NCI-H1092 (cell line): ENCODE measurements at regions not wholly inside any gene's neighbourhood (a gene's known extent, or its start where the extent isn't known, plus 50 kb on each side); places are given as distances from the start of the nearest gene placed in this dataset.
"Not testable (repeated sequence)": the region's sequence is repeated elsewhere in the genome, so short reads cannot be mapped to it uniquely, and the experiment has no call there.

Experiments
- DNase-seq: peaks from one replicate; lab custom pipeline; 2025; lab: John Stamatoyannopoulos, UW

- DNase-seq: not testable (repeated sequence)
These were observed 550.3 kb upstream of the ADAMTS5 start for GRCh38 chr21:27517177-27517576.

GRCh38 chr21:27515676-27516075 lies 548.8 kb upstream of the ADAMTS5 start:
- no peak for DNase-seq

DNA sequence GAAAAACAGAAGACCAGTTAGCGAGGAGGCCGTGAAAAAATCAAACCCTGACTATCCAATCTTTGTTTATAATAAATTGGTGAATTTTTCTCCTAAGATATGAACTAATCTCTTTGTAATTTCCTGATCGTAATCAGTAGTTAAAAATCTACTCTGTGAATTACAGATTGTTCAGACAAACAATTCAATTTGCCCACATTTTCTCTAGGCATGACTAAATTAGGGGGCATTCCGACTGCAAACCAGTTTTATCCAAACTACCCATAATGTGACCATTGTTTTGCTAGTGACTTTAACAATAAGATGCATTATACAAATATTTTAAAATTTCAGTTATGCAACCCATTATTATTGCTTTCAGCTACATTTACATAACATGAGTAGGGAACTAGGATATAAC lies 546.9 kb upstream of the ADAMTS5 start:
- DNase-seq: no peak

DNA sequence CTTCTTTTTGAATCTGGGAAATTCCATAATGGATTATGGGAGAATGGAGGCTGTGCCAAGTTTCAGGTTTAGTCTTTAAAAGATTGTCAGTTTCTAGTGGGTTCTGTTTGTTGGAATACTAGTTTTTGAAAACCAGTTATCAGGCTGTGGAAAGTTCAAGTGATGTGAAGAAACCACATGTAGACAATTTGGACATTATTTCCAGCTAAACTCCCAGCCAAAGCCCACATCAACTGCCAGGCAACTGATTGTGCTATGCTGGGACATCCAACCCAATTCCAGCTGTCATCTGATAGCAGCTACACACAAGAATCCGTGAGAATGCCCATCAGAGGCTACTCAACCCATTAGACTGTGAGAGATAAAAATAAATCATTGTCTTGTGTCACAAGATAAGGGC lies 546.1 kb upstream of the ADAMTS5 start:
- no peak for DNase-seq

DNA sequence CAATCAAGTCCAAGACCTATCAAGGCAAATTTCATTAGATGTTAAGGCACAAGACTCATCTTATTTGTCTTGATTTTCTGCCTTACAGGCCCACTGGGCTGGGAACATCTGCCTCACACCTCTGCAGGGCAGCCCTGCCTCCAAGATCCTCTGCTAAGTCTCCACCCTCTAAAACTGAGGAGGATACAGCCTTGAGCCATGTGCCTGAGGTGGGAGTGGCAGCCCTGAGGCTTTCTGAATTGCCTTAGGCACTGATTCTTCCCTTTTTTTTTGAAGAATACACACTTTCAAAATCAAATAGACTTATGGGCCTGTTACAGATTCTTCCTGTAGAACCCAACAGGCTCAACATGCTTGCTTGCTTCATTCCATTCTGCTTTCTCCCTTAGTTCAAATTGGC lies 544.3 kb upstream of the ADAMTS5 start:
- DNase-seq: no peak

DNA sequence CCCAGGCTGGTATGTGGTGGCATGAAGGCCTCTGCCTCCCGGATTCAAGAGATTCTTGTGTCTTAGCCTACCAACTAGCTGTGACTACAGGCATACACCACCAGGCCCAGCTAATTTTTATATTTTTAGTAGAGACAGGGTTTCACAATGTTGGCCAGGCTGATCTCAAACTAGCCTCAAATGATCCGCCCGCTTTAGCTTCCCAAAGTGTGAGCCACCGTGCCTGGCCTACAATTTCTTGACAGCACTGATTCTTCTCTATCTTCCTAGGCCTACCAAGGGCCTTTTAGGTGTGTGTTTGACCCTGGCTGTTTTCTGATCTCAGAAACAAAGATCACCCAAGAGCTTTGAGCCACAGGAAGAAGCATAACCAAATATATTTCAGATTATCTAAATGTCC lies 540.8 kb upstream of the ADAMTS5 start:
- DNase-seq: no peak

GRCh38 chr21:27505516-27505915 lies 538.6 kb upstream of the ADAMTS5 start:
- DNase-seq: no peak

- no peak for DNase-seq
These were observed 535.9 kb upstream of the ADAMTS5 start for GRCh38 chr21:27502801-27503200.

- DNase-seq: no peak
These were observed 531.1 kb upstream of the ADAMTS5 start for GRCh38 chr21:27498025-27498424.

GRCh38 chr21:27495836-27496235 lies 528.9 kb upstream of the ADAMTS5 start:
- DNase-seq: no peak

GRCh38 chr21:27493542-27493941 lies 526.7 kb upstream of the ADAMTS5 start:
- no peak for DNase-seq

- no peak for DNase-seq
These were observed 520.8 kb upstream of the ADAMTS5 start for GRCh38 chr21:27487676-27488075.

GRCh38 chr21:27480841-27481261 lies 514.0 kb upstream of the ADAMTS5 start:
- no peak for DNase-seq

DNA sequence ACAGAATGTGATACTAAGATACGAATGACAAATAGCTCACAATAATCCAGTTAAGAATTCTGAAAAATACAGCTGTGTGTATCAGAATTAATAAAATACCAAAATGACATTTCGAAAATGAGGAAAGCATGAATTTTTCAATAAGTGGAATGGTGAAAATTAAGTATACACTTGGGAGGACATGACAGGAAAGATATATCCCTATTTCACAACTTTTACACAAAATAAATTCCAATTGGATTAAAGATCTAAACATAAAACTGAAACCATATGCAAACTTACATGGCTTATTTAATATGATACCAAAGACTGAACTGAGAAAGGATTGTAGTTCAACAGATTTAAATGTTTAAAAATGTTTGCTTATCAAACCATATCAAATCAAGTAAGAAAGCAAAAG lies 510.4 kb upstream of the ADAMTS5 start:
- DNase-seq: no peak

DNA sequence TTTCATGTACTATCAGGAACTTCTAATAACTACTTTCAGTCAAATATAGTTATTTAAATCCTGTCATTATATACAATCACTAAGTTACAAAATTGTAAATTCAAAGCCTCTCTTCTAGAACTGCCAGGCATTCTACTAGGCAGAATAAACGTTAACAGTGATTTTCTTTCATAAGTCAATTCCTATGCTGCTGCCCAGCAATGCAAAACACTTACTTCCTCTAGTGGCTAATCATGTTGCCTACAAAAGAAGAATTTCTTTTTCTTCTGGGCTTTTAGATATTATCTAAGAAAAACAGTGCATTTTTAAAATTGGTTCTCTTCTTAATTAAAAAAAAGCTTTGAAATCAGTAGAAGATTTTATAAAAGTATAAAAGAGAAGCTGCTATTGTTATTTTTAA lies 509.8 kb upstream of the ADAMTS5 start:
- no peak for DNase-seq

DNA sequence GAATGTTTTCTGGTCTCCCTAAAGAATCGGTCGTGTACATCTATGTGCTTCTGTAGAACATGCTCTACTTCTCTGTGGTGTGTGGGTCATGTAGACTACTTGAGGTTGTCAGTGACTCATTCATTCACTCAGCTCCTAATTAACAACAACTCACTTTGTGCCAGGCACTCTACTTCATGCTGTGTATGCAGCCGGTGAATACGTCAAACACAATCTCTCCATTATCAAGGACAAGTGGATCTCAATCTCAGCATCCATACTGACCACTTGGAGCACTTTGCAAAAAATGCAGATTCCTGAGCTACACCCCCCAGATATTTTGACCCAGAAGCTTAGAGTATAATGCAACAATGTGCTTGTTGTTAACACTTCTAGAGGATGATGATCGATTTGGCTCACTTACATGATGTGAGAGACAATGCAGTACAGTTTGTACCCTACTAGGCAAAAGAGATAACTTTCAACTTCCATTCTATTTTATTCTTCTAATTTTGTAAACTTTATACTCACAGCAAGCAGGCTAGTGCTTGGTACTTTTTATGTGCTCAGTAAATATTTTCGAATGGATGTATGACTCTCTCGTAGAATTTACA lies 508.6 kb upstream of the ADAMTS5 start:
- DNase-seq: no peak

DNA sequence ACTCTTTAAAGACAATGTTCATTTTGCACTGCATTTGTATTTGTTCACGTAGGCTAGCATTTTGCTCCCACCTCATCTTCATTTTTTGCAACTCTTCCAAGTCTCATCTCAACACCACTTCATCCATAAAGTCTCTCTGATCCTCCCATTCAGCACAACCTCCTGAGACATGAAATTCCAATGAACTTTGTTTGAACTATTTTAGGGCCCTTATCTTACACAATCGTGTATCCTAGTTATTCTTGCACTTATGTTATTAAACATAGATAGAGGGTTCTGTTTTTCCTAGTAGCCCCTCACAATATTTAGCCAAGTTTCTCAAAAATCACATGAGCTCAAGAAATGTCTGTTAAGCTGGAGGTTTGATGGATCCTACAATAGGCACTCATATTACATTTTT lies 500.5 kb upstream of the ADAMTS5 start:
- no peak for DNase-seq

- no peak for DNase-seq
These were observed 499.3 kb upstream of the ADAMTS5 start for GRCh38 chr21:27466140-27466539.

DNA sequence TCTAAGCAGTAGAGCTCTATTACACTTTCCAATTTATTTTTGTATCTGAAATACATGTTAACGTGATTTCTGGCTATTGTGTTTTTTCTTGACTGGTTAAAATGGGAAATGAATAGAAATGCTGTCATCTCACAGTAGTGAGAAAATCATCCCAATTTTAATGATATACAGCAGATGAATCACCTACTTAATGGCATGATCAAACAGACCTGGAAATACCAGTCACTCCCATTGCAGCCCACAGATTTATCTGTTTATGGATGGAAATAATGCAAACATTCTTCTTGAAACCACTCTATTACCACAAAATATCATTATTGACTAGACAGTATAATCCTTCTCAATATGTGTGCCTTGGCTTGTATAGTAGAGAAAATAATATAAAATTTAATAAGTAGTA lies 497.8 kb upstream of the ADAMTS5 start:
- DNase-seq: no peak

- no peak for DNase-seq
These were observed 495.8 kb upstream of the ADAMTS5 start for GRCh38 chr21:27462726-27463125.

- no peak for DNase-seq
These were observed 487.3 kb upstream of the ADAMTS5 start for GRCh38 chr21:27454234-27454633.

GRCh38 chr21:27451116-27451515 lies 484.2 kb upstream of the ADAMTS5 start:
- no peak for DNase-seq

GRCh38 chr21:27450216-27450615 lies 483.3 kb upstream of the ADAMTS5 start:
- no peak for DNase-seq

DNA sequence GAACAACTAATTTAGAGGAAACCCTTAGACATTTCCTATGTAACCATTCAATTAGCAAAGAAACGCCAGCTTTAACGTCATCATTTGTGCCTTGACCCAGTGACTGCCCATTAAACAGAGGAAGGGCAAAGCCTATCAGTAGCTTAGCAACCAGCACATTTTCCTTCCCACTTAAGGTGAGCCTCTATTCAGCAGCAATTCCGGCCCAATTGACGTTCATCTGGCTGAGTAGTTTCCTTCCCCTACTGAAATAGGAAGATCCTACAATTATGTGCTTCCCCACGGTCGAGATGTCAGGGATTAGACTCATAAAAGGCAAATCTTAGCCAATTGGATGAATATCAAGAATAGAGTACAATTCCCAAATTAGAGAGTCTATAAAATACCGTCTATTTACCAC lies 482.1 kb upstream of the ADAMTS5 start:
- peak; percentile 48 for DNase-seq

- no peak for DNase-seq
These were observed 481.0 kb upstream of the ADAMTS5 start for GRCh38 chr21:27447843-27448242.
